LNCAP (cell line): ENCODE measurements at regions not wholly inside any gene's neighbourhood (a gene's known extent, or its start where the extent isn't known, plus 50 kb on each side); places are given as distances from the start of the nearest gene placed in this dataset.

Experiments used
- CTCF ChIP-seq: fragments of 450-650 bp; IDR thresholded peaks from 2 replicates; pipeline ENCODE4 v1.5.1; 2017; ENCODE audit warnings: mild to moderate bottlenecking

- TF ChIP-seq CTCF = no peak
These were observed 408.0 kb downstream of the TMEM182 start for GRCh38 chr2:103169861-103170260.

GRCh38 chr2:103172821-103173220 is 411.0 kb downstream of the TMEM182 start:
- TF ChIP-seq CTCF = no peak

- TF ChIP-seq CTCF = no peak
These were observed 412.9 kb downstream of the TMEM182 start for GRCh38 chr2:103174711-103175110.

GRCh38 chr2:103176294-103176915 is 414.6 kb downstream of the TMEM182 start:
- no peak for TF ChIP-seq CTCF

- no peak for TF ChIP-seq CTCF
These were observed 418.0 kb downstream of the TMEM182 start for GRCh38 chr2:103179798-103180197.

- TF ChIP-seq CTCF = no peak
These were observed 421.2 kb downstream of the TMEM182 start for GRCh38 chr2:103183061-103183460.

GRCh38 chr2:103196802-103197201 is 435.0 kb downstream of the TMEM182 start:
- TF ChIP-seq CTCF = no peak

GRCh38 chr2:103208916-103209315 is 447.1 kb downstream of the TMEM182 start:
- no peak for TF ChIP-seq CTCF
